ENCODE measurements at regions not wholly inside any gene's neighbourhood (a gene's known extent, or its start where the extent isn't known, plus 50 kb on each side); places are given as distances from the start of the nearest gene placed in this dataset.

DNA sequence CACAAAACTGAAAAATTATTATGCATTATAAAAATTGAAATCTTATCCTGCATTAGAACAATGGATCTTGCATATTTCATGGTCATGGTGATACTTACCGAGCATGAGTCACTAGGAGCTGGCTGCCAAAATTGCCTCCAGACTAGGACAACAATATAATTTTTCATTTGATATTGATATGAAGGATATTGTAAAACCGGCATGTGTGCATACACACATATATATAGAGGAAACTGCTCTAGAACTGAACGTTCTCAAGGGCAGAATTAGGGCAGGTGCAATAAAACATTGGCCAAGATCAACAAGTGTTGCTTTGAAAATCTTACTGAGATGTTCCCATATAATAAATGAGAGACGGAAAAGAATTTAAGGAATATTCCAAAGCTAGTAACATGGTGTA lies 319.4 kb upstream of the POU1F1 start:
- Mint-ChIP-seq H3K36me3 (ENCODE audit: low read depth) (no peaks in the 10 kb centered on the region), H3K4me3 (no peak overlapping the region), H3K27me3 (no peaks in the 10 kb centered on the region), H3K9me3 (peaks cover 6% of the 10 kb centered on the region), H3K4me1 (ENCODE audit: low read depth) (no peaks in the 10 kb centered on the region), H3K27ac (no peak overlapping the region)
- Histone ChIP-seq H3K27ac (ENCODE audit: low read depth in 1 of 2, low read length in 2 of 2) (no peak overlapping the region), H3K9me3 (ENCODE audit: control insufficient read depth in 1 of 2, insufficient read depth in 1 of 2, low read length in 2 of 2) (peaks cover 4 to 7% of the 10 kb centered on the region in 2 experiments), H3K36me3 (ENCODE audit: insufficient read depth, low read length) (no peaks in the 10 kb centered on the region), H3K4me1 (ENCODE audit: insufficient read depth, low read length) (no peaks in the 10 kb centered on the region), H3K27me3 (ENCODE audit: control insufficient read depth in 1 of 2, insufficient read depth in 2 of 2, low read length in 2 of 2) (no peaks in the 10 kb centered on the region), H3K4me3 (ENCODE audit: low read length) (no peak overlapping the region)
- ChIA-PET CTCF (no interaction called here), POLR2A (no interaction called here)
- intact Hi-C loops (cut with DNase I, micrococcal nuclease) = no loop called here
- TF ChIP-seq, protein P1, sequence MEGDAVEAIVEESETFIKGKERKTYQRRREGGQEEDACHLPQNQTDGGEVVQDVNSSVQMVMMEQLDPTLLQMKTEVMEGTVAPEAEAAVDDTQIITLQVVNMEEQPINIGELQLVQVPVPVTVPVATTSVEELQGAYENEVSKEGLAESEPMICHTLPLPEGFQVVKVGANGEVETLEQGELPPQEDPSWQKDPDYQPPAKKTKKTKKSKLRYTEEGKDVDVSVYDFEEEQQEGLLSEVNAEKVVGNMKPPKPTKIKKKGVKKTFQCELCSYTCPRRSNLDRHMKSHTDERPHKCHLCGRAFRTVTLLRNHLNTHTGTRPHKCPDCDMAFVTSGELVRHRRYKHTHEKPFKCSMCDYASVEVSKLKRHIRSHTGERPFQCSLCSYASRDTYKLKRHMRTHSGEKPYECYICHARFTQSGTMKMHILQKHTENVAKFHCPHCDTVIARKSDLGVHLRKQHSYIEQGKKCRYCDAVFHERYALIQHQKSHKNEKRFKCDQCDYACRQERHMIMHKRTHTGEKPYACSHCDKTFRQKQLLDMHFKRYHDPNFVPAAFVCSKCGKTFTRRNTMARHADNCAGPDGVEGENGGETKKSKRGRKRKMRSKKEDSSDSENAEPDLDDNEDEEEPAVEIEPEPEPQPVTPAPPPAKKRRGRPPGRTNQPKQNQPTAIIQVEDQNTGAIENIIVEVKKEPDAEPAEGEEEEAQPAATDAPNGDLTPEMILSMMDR (IDR thresholded peaks at IDR 0.05) = no peak
- DNase-seq (no peak), ATAC-seq (ENCODE audit: poor library complexity) (no peak)

DNA sequence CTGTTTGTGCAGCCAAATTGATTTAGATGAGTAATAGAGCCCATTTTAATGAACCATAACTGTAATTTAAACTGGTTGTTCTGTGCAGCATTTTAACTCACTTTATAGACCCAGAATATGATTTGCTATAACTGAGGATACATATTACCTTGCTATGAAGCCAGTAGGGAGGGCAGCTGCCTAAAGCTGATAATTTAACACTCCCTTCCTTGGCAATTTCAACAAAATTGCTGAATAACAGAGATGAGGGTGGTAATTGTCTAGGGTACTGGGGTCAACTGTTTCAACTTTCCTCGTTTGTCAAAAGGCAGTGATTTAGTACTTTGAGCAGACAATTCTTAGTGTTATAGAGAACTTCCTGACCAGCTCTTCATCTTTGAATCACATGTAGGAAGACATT lies 304.9 kb upstream of the POU1F1 start:
- H3K27me3 ChIP-seq (ENCODE audit: control insufficient read depth in 1 of 2, insufficient read depth in 2 of 2, low read length in 2 of 2) = no peaks in the 10 kb centered on the region
- no peaks in the 10 kb centered on the region for H3K36me3 ChIP-seq (ENCODE audit: insufficient read depth, low read length)
- no peaks in the 10 kb centered on the region for H3K9me3 Mint-ChIP-seq
- DNase-seq (no peak), ATAC-seq (ENCODE audit: poor library complexity) (no peak)
- TF ChIP-seq, protein P1 (IDR thresholded peaks at IDR 0.05) = no peak
- no peaks in the 10 kb centered on the region for H3K36me3 Mint-ChIP-seq (ENCODE audit: low read depth)
- H3K27me3 Mint-ChIP-seq = no peaks in the 10 kb centered on the region
- H3K4me3 Mint-ChIP-seq = no peak overlapping the region
- no peak overlapping the region for H3K27ac ChIP-seq (ENCODE audit: low read depth in 1 of 2, low read length in 2 of 2)
- intact Hi-C loops (cut with DNase I, micrococcal nuclease) = no loop called here
- CTCF ChIA-PET = no interaction called here
- no peaks in the 10 kb centered on the region for H3K4me1 ChIP-seq (ENCODE audit: insufficient read depth, low read length)
- no peak overlapping the region for H3K4me3 ChIP-seq (ENCODE audit: low read length)
- H3K27ac Mint-ChIP-seq = no peak overlapping the region
- no peaks in the 10 kb centered on the region for H3K9me3 ChIP-seq (ENCODE audit: control insufficient read depth in 1 of 2, insufficient read depth in 1 of 2, low read length in 2 of 2)
- H3K4me1 Mint-ChIP-seq (ENCODE audit: low read depth) = no peaks in the 10 kb centered on the region
- POLR2A ChIA-PET = no interaction called here

GRCh38 chr3:87576752-87577151 lies 300.4 kb upstream of the POU1F1 start:
- CTCF ChIA-PET = no interaction called here
- H3K27ac ChIP-seq (ENCODE audit: low read depth in 1 of 2, low read length in 2 of 2) = no peak overlapping the region
- POLR2A ChIA-PET = no interaction called here
- Mint-ChIP-seq H3K4me1 (ENCODE audit: low read depth) (no peaks in the 10 kb centered on the region), H3K27ac (no peak overlapping the region), H3K9me3 (no peaks in the 10 kb centered on the region), H3K36me3 (ENCODE audit: low read depth) (no peaks in the 10 kb centered on the region), H3K27me3 (no peaks in the 10 kb centered on the region), H3K4me3 (no peak overlapping the region)
- ATAC-seq (ENCODE audit: poor library complexity) (no peak), DNase-seq (no peak)
- no peaks in the 10 kb centered on the region for H3K27me3 ChIP-seq (ENCODE audit: control insufficient read depth in 1 of 2, insufficient read depth in 2 of 2, low read length in 2 of 2)
- TF ChIP-seq, protein P1 (IDR thresholded peaks at IDR 0.05) = no peak
- no peaks in the 10 kb centered on the region for H3K9me3 ChIP-seq (ENCODE audit: control insufficient read depth in 1 of 2, insufficient read depth in 1 of 2, low read length in 2 of 2)
- intact Hi-C loops (cut with DNase I, micrococcal nuclease) = no loop called here
- no peaks in the 10 kb centered on the region for H3K36me3 ChIP-seq (ENCODE audit: insufficient read depth, low read length)
- H3K4me1 ChIP-seq (ENCODE audit: insufficient read depth, low read length) = no peaks in the 10 kb centered on the region
- no peak overlapping the region for H3K4me3 ChIP-seq (ENCODE audit: low read length)

All from CD4-positive, alpha-beta T cell (primary cell).